Coronary artery (tissue), 2 donors: ENCODE measurements at regions not wholly inside any gene's neighbourhood (a gene's known extent, or its start where the extent isn't known, plus 50 kb on each side); places are given as distances from the start of the nearest gene placed in this dataset.

Experiments
- DNase-seq: peaks from one replicate; pipeline ENCODE4 v3.0.0-alpha.2; 2017; ENCODE audit warnings: low spot score
- H3K27ac ChIP-seq, 2 donors: fragments of 200-600 bp; sonication (generic); one replicate each; pipeline ENCODE4 v1.5.1; 2016 to 2019
- H3K4me3 ChIP-seq: fragments of 200-600 bp; sonication (generic); 2 replicates; pipeline ENCODE4 v1.5.1; 2016; ENCODE audit warnings: mild to moderate bottlenecking, moderate library complexity
- TF ChIP-seq, protein P1 (sequence below): fragments of 200-600 bp; sonication (generic); IDR thresholded peaks from one replicate; pipeline ENCODE4 v1.5.1; 2019; ENCODE audit warnings: antibody characterized with exemption

DNA sequence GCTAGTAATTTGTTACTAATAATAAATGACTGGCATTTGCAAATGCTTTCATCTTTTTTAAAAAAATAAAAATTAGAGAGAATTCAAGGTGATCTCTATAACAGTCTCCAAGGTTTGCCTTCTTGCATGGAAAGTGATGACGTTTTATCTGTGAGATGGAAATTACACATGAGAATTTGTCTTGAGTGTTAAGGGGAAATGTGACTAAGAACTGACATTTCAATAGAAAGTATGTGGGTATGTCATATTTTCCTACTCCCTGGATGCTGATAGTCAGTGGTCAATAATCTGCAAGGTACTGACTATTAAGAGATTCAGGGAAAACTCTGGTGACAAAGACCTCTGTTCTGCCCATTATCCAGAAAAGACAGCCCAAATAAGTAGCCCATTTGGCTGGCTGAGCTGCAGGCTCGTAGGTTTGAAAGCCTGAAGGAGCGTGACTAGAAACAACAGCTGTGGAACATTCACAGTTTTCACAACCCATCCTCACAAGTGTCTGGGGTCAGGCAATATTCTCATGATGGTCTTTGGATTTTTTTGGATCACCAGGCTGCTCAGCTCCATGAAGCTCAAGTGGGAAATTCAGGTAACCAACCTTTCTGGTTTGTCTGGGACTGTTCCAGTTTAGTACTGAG is 49.7 kb upstream of the WSCD1 start:
- H3K4me3 ChIP-seq = no peak overlapping the region
- peak; percentile 12 for DNase-seq

More for the DNA sequence above, 49.7 kb upstream of the WSCD1 start:
- TF ChIP-seq, protein P1, sequence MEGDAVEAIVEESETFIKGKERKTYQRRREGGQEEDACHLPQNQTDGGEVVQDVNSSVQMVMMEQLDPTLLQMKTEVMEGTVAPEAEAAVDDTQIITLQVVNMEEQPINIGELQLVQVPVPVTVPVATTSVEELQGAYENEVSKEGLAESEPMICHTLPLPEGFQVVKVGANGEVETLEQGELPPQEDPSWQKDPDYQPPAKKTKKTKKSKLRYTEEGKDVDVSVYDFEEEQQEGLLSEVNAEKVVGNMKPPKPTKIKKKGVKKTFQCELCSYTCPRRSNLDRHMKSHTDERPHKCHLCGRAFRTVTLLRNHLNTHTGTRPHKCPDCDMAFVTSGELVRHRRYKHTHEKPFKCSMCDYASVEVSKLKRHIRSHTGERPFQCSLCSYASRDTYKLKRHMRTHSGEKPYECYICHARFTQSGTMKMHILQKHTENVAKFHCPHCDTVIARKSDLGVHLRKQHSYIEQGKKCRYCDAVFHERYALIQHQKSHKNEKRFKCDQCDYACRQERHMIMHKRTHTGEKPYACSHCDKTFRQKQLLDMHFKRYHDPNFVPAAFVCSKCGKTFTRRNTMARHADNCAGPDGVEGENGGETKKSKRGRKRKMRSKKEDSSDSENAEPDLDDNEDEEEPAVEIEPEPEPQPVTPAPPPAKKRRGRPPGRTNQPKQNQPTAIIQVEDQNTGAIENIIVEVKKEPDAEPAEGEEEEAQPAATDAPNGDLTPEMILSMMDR = no peak
- no peak overlapping the region for H3K27ac ChIP-seq
